Small intestine (tissue), 7 donors: ENCODE measurements at regions not wholly inside any gene's neighbourhood (a gene's known extent, or its start where the extent isn't known, plus 50 kb on each side); places are given as distances from the start of the nearest gene placed in this dataset.

ENCODE experiments used
- DNase-seq, 2 donors: peaks; one replicate each; pipeline versions ENCODE4 v3.0.0 to v3.0.0-alpha.2; 2013
- FAIRE-seq: peaks from 2 replicates; lab custom pipeline; 2012; peaks lifted over from hg19 to GRCh38; lab: Jason Lieb, UNC
- H3K27ac ChIP-seq, 3 donors: one replicate each; pipeline ENCODE4 v1.5.1; 2013; ENCODE audit warnings: low read length in 2 of 3, mild to moderate bottlenecking in 2 of 3, control low read depth in 1 of 3, inconsistent platforms in 1 of 3, low read depth in 1 of 3, moderate library complexity in 1 of 3
- H3K27me3 ChIP-seq, 3 donors: one replicate each; pipeline ENCODE4 v1.6.1; 2013; ENCODE audit warnings: low read length in 3 of 3, inconsistent platforms in 1 of 3; ENCODE audit not compliant: control insufficient read depth in 3 of 3, insufficient read depth in 3 of 3
- H3K36me3 ChIP-seq, 3 donors: one replicate each; pipeline ENCODE4 v1.6.1; 2013; ENCODE audit warnings: low read length in 3 of 3, inconsistent platforms in 1 of 3, low read depth in 1 of 3, mild to moderate bottlenecking in 1 of 3, moderate library complexity in 1 of 3; ENCODE audit not compliant: control insufficient read depth in 3 of 3, insufficient read depth in 2 of 3
- H3K4me1 ChIP-seq, 3 donors: one replicate each; pipeline ENCODE4 v1.6.1; 2013; ENCODE audit warnings: low read length in 2 of 3, inconsistent platforms in 1 of 3, low read depth in 1 of 3, mild to moderate bottlenecking in 1 of 3, moderate library complexity in 1 of 3; ENCODE audit not compliant: control insufficient read depth in 3 of 3, insufficient read depth in 2 of 3
- H3K4me3 ChIP-seq, 3 donors: one replicate each; pipeline ENCODE4 v1.5.1; 2013; ENCODE audit warnings: low read length in 3 of 3, control low read depth in 1 of 3, inconsistent platforms in 1 of 3, low read depth in 1 of 3, mild to moderate bottlenecking in 1 of 3, moderate library complexity in 1 of 3
- H3K9me3 ChIP-seq, 2 donors: one replicate each; pipeline ENCODE4 v1.6.1; 2013; ENCODE audit warnings: low read depth in 1 of 2, low read length in 1 of 2; ENCODE audit not compliant: control insufficient read depth in 2 of 2, insufficient read depth in 1 of 2
- WGBS, 3 donors: extraction: QIAGEN DNeasy Blood & Tissue Kit; methylation state at CpG; one replicate each; pipeline ENCODE4 v1.1.7; 2013; 5-methylcytosine and 5-hydroxymethylcytosine counted together
- donor health status: healthy with polysubstance abuse.
- donor health status: control.
- donor health status: control.
- donor health status: Bipolar disorder and iron deficiency.
- donor health status: healthy.

DNA sequence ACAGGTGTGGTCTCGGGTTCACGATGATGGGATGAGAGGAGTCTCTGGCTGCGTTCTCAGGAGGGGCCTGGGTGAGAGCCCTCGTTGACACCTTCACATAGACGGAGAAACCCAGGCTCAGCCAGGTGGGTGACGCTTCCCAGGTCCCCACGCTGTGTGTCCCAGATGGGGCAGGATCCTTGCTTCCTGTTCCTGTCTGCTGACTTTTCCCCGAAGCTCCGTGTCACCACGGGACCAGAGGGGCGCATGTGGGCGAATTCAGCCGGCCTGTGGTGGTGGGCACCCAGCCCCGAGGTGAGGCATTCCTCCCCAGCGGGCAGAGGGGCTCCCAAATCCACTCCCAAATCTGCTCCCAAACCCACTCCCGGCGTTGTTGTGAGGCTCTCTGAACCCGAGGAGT is 732.8 kb downstream of the BRD1 start:
- no peak for FAIRE-seq
- Histone ChIP-seq H3K4me3 (no peak overlapping the region), H3K4me1 (no peaks in the 10 kb centered on the region), H3K27ac (no peak overlapping the region), H3K36me3 (no peaks in the 10 kb centered on the region), H3K27me3 (no peaks in the 10 kb centered on the region), H3K9me3 (no peaks in the 10 kb centered on the region)
- no peak for DNase-seq
- 84 to 91% (median 86%) methylated on average over 18 of the region's 18 CpGs for WGBS, 3 donors

DNA sequence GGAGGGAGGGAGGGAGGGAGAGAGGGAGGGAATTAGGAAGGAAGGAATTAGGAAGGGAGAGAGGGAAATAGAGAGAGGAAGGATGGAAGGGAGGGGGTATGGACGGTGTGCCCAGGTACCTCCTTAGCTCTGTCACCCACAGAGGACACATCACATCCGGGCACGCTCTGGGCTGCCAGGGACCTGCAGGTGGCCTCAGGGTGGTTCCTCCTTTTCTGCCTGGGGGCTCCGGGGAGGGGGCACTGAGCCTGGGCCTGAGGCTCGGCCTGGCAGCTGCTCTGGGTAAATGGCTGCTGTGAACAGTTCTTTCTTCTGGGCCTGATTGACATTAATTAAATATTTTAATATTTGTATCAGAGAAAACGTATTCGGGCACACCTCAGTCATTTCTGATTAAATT is 733.5 kb downstream of the BRD1 start:
- WGBS, 3 donors: 49 to 69% (median 56%) methylated on average over 7 of the region's 7 CpGs
- no peak for FAIRE-seq
- H3K27me3 ChIP-seq: no peaks in the 10 kb centered on the region
- H3K36me3 ChIP-seq: no peaks in the 10 kb centered on the region
- H3K4me3 ChIP-seq: no peak overlapping the region
- H3K27ac ChIP-seq: no peak overlapping the region
- no peaks in the 10 kb centered on the region for H3K4me1 ChIP-seq
- no peak for DNase-seq
- H3K9me3 ChIP-seq: no peaks in the 10 kb centered on the region

DNA sequence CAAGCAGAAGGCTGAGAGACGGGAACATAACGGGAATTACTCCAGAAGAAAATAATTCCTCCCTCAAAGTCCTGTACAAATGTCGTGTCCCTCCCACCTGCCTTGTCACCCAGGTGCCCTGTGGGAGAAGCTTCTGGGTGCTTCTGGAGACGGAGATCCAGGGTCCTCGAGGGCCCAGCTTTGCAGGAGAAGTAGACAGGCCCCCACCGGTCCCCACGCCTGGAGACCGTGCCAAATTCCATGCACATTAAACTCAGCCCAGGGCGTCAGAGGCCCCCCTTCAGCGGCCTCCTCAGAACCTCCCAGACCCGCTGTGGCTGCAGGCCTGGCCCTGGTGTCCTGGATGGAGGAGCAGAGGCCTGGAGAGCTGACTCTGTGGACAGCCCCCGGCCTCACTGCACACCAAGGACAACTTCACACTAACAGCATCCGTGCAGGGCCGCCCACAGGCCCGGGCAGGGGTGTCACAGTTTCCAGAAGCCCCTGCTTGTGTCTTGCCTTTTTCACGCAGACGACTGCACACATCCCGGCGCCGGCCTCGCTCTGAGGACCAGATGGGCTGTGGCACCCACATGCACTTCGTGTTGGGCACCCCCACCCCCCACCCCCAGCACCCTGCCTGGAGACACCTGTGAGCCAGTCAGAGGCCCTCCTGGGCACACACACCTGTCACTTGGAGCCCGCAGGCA is 734.3 kb downstream of the BRD1 start:
- Histone ChIP-seq H3K27me3 (no peaks in the 10 kb centered on the region), H3K9me3 (no peaks in the 10 kb centered on the region), H3K27ac (no peak overlapping the region), H3K36me3 (no peaks in the 10 kb centered on the region), H3K4me3 (no peak overlapping the region), H3K4me1 (no peaks in the 10 kb centered on the region)
- DNase-seq: no peak
- 75 to 78% (median 75%) methylated on average over 23 of the region's 23 CpGs for WGBS, 3 donors
- no peak for FAIRE-seq

DNA sequence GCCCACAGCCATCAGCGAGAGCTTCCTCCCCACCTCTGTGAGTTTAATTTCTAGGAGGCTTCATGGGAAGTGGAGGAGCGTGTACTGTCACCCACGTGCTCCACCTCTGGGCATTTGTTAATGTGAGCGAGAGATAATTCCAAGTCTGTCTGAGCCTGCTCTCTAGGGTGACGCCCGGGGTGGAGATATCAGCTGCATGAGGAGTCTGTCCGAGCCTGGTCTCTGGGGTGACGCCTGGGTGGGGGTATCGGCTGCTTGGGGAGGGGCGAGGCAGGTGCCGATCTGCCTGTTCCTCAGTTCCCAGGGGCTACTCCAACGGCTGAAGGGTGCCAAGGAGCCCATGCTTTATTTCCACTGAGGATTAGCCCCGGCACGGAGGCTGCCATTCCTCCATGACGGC is 735.0 kb downstream of the BRD1 start:
- FAIRE-seq (no peak), DNase-seq (no peak)
- H3K27me3 ChIP-seq: no peaks in the 10 kb centered on the region
- H3K36me3 ChIP-seq: no peaks in the 10 kb centered on the region
- H3K4me3 ChIP-seq: no peak overlapping the region
- H3K9me3 ChIP-seq: no peaks in the 10 kb centered on the region
- no peak overlapping the region for H3K27ac ChIP-seq
- H3K4me1 ChIP-seq: no peaks in the 10 kb centered on the region
- 57 to 74% (median 72%) methylated on average over 15 of the region's 15 CpGs for WGBS, 3 donors

DNA sequence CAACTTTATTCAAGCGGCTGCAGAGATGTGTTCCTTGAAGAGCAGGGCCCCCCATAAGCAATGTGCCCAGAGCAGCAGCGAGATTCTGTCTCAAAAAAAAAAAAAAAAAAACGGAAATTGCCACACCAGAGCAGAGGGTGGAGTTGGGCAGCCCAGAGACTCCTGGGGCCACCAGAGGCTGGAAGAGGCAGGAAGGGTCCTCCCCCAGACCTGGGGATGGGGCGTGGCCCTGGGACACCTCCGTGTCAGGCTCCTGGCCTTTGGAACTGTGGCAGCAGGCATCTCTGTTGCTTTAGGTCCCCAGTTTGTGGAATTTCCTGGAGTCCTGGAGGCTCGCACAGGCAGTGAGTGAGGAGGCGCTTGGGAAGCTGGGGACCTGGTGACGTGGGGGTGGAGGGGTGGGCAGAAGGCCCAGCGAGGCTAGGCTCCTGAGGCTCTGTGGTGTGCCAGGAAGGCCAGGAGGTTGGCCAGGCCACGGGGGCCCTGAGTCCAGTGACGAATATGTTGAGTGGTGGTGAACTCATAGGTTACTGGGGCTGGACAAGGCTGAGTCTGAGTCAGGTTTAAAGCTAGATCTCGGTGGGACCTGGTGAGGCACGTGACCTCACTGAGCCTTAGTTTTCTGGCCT is 735.6 kb downstream of the BRD1 start:
- 32 to 62% (median 45%) methylated on average over 12 to 13 of the region's 13 CpGs for WGBS, 3 donors
- H3K27me3 ChIP-seq: no peaks in the 10 kb centered on the region
- no peak overlapping the region for H3K4me3 ChIP-seq
- no peak overlapping the region for H3K27ac ChIP-seq
- H3K36me3 ChIP-seq: no peaks in the 10 kb centered on the region
- DNase-seq: peak in 1 of 2 donors; percentile 69
- FAIRE-seq: no peak
- no peaks in the 10 kb centered on the region for H3K9me3 ChIP-seq
- H3K4me1 ChIP-seq: no peaks in the 10 kb centered on the region

DNA sequence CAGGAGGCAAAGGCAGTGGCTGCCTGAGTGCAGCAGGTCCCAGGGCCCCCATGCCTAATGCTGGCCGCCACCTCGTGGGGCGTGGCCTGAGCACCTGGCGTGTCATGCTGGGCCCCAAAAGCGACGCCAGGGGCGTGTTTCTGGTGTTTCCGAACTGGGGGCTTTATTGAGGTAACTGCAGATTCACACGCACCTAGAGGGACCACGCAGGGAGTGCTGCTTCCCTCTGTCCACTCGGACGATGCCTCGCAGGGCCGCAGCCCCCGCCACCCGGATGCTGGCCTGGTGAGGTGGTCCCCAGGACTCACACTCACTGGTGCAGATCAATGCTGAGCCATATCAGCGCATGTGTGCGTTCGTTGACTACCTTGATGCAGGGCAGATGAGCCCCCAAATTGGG is 736.2 kb downstream of the BRD1 start:
- Histone ChIP-seq H3K36me3 (no peaks in the 10 kb centered on the region), H3K4me3 (no peak overlapping the region), H3K27ac (no peak overlapping the region), H3K4me1 (no peaks in the 10 kb centered on the region), H3K27me3 (no peaks in the 10 kb centered on the region), H3K9me3 (no peaks in the 10 kb centered on the region)
- 75 to 86% (median 76%) methylated on average over 19 of the region's 19 CpGs for WGBS, 3 donors
- FAIRE-seq (no peak), DNase-seq (no peak)

DNA sequence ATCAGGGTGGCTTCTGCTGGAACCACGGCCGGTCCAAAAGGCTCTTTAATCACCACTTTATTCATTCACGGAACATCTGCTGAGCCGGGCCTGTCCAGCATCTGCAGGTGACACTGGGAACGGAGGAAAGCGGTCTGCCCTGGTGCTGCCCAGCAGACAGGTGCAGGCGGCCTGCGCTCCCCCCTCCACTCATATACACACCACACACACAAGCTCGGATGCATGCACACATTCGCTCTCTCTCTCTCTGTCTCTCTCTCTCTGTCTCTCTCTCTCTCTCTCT is 736.9 kb downstream of the BRD1 start:
- FAIRE-seq: no peak
- H3K4me3 ChIP-seq: no peak overlapping the region
- WGBS, 3 donors: 64 to 81% (median 77%) methylated on average over 10 of the region's 10 CpGs

DNA sequence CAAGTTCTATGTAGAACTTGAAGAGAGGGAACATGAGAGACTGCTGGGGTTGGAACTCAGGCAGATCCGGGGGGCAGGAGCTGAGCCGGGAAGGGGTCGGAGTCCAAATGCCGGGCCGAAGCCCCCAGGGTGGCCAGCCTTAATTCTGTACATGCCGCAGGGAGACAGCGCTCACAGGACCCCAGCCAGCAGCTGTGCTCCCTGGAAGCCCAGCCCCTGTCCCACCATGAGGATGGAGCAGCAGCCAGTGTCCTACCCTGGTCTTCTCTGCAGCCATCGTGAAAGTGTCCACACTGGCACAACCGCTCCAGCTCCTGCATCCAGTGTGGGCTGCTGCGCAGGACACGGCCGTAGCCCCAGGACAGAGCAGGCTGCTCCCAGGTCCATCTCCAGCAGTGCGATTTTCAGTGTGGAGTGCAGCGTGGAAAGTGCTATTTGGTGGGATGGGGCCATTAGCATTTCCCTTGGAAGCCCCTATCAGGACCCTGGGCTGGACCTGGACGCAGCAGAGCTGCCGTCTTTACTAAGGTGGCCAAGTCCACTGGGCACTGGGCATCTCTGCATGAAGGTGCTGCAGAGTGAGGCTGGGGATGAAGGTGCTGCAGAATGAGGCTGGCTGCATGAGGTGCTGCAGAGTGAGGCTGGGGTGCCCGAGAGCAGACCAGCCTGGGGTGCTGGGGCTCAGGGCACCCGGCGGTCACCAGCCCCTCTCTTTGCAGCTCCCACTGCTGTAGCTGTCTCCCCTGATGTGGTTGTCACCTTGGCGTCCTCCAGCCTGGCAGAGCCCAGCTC is 737.4 kb downstream of the BRD1 start:
- WGBS, 3 donors: 81 to 84% (median 83%) methylated on average over 18 to 20 of the region's 20 CpGs
- no peak for DNase-seq
- Histone ChIP-seq H3K27me3 (no peaks in the 10 kb centered on the region), H3K4me3 (no peak overlapping the region), H3K36me3 (no peaks in the 10 kb centered on the region), H3K9me3 (no peaks in the 10 kb centered on the region), H3K4me1 (no peaks in the 10 kb centered on the region), H3K27ac (no peak overlapping the region)
- FAIRE-seq: no peak

More for the DNA sequence above, 736.9 kb downstream of the BRD1 start:
- no peak for DNase-seq
- Histone ChIP-seq H3K27ac (no peak overlapping the region), H3K36me3 (no peaks in the 10 kb centered on the region), H3K27me3 (no peaks in the 10 kb centered on the region), H3K4me1 (no peaks in the 10 kb centered on the region), H3K9me3 (no peaks in the 10 kb centered on the region)
